ENCODE measurements at regions not wholly inside any gene's neighbourhood (a gene's known extent, or its start where the extent isn't known, plus 50 kb on each side); places are given as distances from the start of the nearest gene placed in this dataset.

GRCh38 chr15:70257047-70257446 is 159.3 kb upstream of the TLE3 start:
- H3K9me3 Mint-ChIP-seq: no peaks in the 10 kb centered on the region
- no peak overlapping the region for H3K27ac Mint-ChIP-seq
- DNase-seq (no peak), ATAC-seq (replicated peaks in 1 of 2) (no peak)
- H3K4me3 Mint-ChIP-seq: no peak overlapping the region
- peaks cover 16% of the 10 kb centered on the region for H3K27me3 Mint-ChIP-seq (ENCODE audit: low read depth)
- H3K4me1 Mint-ChIP-seq (ENCODE audit: low read depth): peaks cover 39% of the 10 kb centered on the region
- no peaks in the 10 kb centered on the region for H3K36me3 Mint-ChIP-seq (ENCODE audit: insufficient read depth in 2 of 2)

GRCh38 chr15:70254311-70254869 is 156.7 kb upstream of the TLE3 start:
- no peak for DNase-seq
- no peak for ATAC-seq (replicated peaks in 1 of 2)
- Mint-ChIP-seq H3K4me1 (ENCODE audit: low read depth) (peaks cover 21% of the 10 kb centered on the region), H3K27ac (no peak overlapping the region), H3K9me3 (no peaks in the 10 kb centered on the region), H3K36me3 (ENCODE audit: insufficient read depth in 2 of 2) (no peaks in the 10 kb centered on the region), H3K4me3 (no peak overlapping the region), H3K27me3 (ENCODE audit: low read depth) (peaks cover 21% of the 10 kb centered on the region)

DNA sequence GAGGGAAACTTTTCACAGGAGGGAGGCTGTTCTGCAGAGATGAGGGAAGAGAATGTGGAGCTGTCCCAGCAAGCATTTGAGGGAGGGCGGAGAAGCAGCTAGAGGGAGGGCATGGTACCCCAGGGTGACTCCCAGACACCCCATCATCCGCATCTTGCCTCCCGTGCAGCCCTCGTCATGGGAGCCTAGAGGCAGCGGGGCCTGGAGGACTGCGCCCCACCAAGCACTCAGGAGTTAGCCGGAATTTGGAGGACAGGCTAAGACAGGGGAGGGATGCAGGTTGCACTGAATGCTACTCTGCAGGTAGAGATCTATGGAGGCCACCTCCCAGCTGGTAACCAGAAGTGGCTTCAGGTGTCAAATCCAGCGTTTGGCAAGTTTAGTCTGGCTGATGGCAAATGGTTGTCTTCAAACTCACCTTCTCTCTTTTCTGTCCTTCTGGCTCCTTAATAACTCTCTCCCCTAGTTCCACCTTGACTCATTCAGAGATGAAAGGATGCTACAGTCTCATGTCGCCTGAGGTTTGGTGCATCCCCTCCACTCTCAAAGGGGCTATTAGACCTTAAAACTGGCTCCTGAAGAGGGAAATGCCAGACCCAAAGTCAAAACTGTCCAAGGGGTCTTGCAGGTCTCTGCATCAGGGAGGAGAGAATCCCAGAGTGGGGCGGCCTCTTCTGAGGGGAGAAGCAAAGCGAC is 155.9 kb upstream of the TLE3 start:
- peaks cover 23% of the 10 kb centered on the region for H3K27me3 Mint-ChIP-seq (ENCODE audit: low read depth)
- no peak overlapping the region for H3K27ac Mint-ChIP-seq
- H3K36me3 Mint-ChIP-seq (ENCODE audit: insufficient read depth in 2 of 2): no peaks in the 10 kb centered on the region
- DNase-seq (no peak), ATAC-seq (replicated peaks in 1 of 2) (no peak)
- H3K4me3 Mint-ChIP-seq: no peak overlapping the region
- H3K4me1 Mint-ChIP-seq (ENCODE audit: low read depth): peaks cover 16% of the 10 kb centered on the region
- H3K9me3 Mint-ChIP-seq: no peaks in the 10 kb centered on the region

DNA sequence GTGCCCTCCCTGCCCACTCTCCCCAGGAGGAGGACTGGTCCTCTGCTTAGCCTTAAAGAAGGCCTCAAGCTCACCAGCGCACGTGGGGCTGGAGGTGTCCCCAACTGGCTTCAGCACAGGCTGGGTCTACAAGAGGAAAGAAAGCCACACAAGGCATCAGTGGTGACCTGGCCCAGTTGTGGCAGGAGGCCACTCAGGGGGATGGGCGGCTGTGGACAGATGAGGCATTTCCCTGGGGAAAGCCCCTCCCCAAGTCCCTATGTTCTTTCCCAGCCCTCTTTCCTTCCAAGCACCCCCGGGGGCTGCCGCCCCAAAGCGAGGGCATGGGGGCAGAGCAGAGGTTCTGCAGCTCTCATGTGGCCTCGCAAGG is 155.2 kb upstream of the TLE3 start:
- Mint-ChIP-seq H3K27me3 (ENCODE audit: low read depth) (peaks cover 27% of the 10 kb centered on the region), H3K4me1 (ENCODE audit: low read depth) (peaks cover 16% of the 10 kb centered on the region), H3K4me3 (no peak overlapping the region), H3K27ac (no peak overlapping the region), H3K9me3 (no peaks in the 10 kb centered on the region), H3K36me3 (ENCODE audit: insufficient read depth in 2 of 2) (no peaks in the 10 kb centered on the region)
- no peak for ATAC-seq (replicated peaks in 1 of 2)
- no peak for DNase-seq

- Mint-ChIP-seq H3K27ac (no peak overlapping the region), H3K36me3 (ENCODE audit: insufficient read depth in 2 of 2) (no peaks in the 10 kb centered on the region), H3K4me3 (no peak overlapping the region), H3K27me3 (ENCODE audit: low read depth) (peaks cover 27% of the 10 kb centered on the region), H3K4me1 (ENCODE audit: low read depth) (peaks cover 16% of the 10 kb centered on the region), H3K9me3 (no peaks in the 10 kb centered on the region)
- ATAC-seq (replicated peaks in 1 of 2) (no peak), DNase-seq (no peak)
Observed at GRCh38 chr15:70252056-70252950, 154.6 kb upstream of the TLE3 start.

GRCh38 chr15:70251246-70251990 is 153.7 kb upstream of the TLE3 start:
- H3K4me1 Mint-ChIP-seq (ENCODE audit: low read depth): peaks cover 24% of the 10 kb centered on the region
- peaks cover 24% of the 10 kb centered on the region for H3K27me3 Mint-ChIP-seq (ENCODE audit: low read depth)
- no peaks in the 10 kb centered on the region for H3K9me3 Mint-ChIP-seq
- ATAC-seq (replicated peaks in 1 of 2) (no peak), DNase-seq (no peak)
- H3K36me3 Mint-ChIP-seq (ENCODE audit: insufficient read depth in 2 of 2): no peaks in the 10 kb centered on the region
- H3K27ac Mint-ChIP-seq: no peak overlapping the region
- H3K4me3 Mint-ChIP-seq: no peak overlapping the region

DNA sequence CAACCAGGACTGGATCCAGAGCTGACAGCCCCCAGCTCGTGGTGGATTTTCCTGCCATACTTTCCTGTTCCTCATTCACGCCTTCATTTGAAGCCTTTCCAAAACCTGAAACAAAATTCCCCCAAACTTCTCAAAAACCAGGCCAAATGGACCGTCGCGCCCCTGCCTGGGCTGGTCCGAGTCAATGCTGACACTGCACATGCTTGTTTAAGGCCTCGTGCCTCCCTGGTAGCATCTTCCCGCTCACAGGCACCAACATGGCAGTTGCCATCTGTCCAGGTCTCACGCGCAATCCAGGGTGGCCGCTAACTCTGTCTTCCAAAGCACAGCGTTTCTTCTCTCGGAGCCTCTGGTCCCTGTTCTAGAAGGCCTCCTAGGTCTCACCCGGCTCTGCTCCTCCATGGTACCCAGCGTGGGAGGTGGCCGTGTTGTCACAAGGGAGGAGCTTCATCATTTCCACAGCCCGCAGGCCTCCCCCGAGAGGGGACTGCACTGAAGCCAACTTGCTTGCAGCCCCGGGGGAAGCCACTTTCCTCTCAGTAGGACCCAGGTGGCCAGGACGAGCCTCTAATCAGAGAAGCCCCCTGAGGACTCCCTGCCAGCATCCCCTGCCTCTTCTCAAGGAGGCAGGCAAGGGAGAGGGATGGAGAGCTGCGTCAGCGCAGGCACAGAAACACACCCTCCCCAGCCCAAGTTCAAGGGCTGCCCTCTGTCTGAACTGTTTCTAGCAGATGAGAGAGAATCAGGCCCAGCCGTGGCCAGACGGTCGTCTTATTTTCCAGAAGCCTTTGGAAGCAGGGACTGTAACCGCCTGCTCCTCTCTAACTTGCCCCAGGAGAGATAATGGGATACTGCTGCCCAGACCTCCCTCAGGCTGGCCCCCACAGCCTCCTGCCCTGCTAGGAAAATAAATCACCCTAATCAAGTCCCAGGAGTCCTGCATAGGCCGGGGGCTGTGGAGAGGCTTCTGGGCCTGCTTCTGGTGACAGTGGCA is 152.8 kb upstream of the TLE3 start:
- Mint-ChIP-seq H3K4me1 (ENCODE audit: low read depth) (peaks cover 28% of the 10 kb centered on the region), H3K27me3 (ENCODE audit: low read depth) (peaks cover 18% of the 10 kb centered on the region), H3K9me3 (no peaks in the 10 kb centered on the region), H3K27ac (no peak overlapping the region), H3K36me3 (ENCODE audit: insufficient read depth in 2 of 2) (no peaks in the 10 kb centered on the region), H3K4me3 (no peak overlapping the region)
- no peak for ATAC-seq (replicated peaks in 1 of 2)
- DNase-seq: no peak

DNA sequence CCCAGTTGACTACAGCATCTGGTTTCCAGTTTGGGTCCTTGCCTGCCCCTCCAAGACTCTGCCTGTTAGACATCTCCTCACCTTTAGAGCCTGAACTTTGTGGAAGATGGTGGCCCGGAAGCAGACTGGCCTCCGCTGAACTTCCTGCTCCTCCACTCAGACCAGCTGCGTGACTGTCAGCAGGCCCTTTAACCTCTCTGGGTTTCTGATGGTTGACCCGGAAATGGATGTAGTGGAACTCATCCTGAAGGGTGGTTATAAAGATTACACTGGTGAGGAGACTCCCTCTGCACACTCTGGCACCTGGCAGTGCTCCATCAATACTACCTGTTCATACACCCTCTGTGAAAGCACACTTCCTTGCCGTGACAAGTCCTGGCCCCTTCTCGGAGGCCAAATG is 151.9 kb upstream of the TLE3 start:
- ATAC-seq (replicated peaks in 1 of 2) (no peak), DNase-seq (no peak)
- Mint-ChIP-seq H3K36me3 (ENCODE audit: insufficient read depth in 2 of 2) (no peaks in the 10 kb centered on the region), H3K27me3 (ENCODE audit: low read depth) (peaks cover 18% of the 10 kb centered on the region), H3K4me1 (ENCODE audit: low read depth) (peaks cover 28% of the 10 kb centered on the region), H3K9me3 (no peaks in the 10 kb centered on the region), H3K27ac (no peak overlapping the region), H3K4me3 (no peak overlapping the region)

GRCh38 chr15:70248116-70249025 is 150.7 kb upstream of the TLE3 start:
- DNase-seq (no peak), ATAC-seq (replicated peaks in 1 of 2) (no peak)
- peaks cover 28% of the 10 kb centered on the region for H3K4me1 Mint-ChIP-seq (ENCODE audit: low read depth)
- no peaks in the 10 kb centered on the region for H3K36me3 Mint-ChIP-seq (ENCODE audit: insufficient read depth in 2 of 2)
- H3K27me3 Mint-ChIP-seq (ENCODE audit: low read depth): peaks cover 22% of the 10 kb centered on the region
- H3K9me3 Mint-ChIP-seq: no peaks in the 10 kb centered on the region
- H3K27ac Mint-ChIP-seq: no peak overlapping the region
- H3K4me3 Mint-ChIP-seq: no peak overlapping the region

DNA sequence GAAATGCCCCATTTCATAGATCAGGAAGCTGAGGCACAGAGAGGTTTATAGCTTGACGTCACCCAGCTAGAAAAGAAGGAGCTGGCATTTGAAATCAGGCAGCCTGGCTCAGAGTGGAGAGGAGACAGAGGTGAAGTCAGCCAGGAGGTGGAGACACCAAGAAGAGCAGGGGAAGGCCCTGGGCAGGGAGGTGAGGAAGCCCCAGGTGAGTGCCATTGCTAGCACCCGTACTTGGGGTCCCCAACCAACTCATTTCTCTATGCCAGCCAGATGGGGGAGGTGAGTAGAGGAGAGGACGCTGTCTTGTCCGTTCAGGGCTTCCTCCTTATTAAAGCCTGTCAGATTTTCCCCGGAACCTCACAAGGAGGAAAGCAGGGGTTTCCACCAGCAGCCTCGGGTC is 149.6 kb upstream of the TLE3 start:
- Mint-ChIP-seq H3K36me3 (ENCODE audit: insufficient read depth in 2 of 2) (no peaks in the 10 kb centered on the region), H3K27me3 (ENCODE audit: low read depth) (peaks cover 22% of the 10 kb centered on the region), H3K27ac (no peak overlapping the region), H3K4me3 (no peak overlapping the region), H3K4me1 (ENCODE audit: low read depth) (peaks cover 38% of the 10 kb centered on the region), H3K9me3 (no peaks in the 10 kb centered on the region)
- ATAC-seq (replicated peaks in 1 of 2) (no peak), DNase-seq (no peak)

DNA sequence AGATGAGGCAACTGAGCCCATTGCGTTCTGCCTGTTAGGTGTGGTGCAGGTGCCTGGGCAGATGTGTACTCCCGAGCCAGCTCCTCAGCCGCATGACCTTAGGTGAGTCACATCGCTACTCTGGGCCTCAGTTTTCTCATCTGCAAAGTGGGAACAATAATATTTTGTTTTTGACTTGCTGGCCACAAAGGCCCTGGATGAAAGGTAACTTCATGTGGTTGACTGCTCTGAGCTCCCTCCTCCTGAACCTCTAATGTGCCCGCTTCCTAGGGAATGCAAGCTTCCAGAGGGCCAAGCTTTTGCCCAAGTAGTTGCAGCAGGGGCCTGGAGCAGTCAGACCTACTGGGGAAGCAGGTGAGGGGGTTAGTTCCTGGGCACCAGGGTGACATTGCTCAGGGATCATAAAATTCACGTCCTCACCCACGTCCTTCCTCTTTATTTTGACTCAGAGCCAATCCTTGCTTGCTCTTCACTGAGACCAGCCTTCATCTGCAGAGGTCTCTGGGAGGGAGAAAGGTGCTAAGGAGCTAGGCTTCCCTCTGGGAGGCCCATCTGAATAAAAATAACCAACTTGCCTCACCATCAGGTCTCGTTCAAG is 149.0 kb upstream of the TLE3 start:
- Mint-ChIP-seq H3K4me1 (ENCODE audit: low read depth) (peaks cover 42% of the 10 kb centered on the region), H3K9me3 (no peaks in the 10 kb centered on the region), H3K36me3 (ENCODE audit: insufficient read depth in 2 of 2) (no peaks in the 10 kb centered on the region), H3K4me3 (no peak overlapping the region), H3K27me3 (ENCODE audit: low read depth) (peaks cover 22% of the 10 kb centered on the region), H3K27ac (no peak overlapping the region)
- DNase-seq (no peak), ATAC-seq (replicated peaks in 1 of 2) (no peak)

Measured in activated T-cell treated with anti-CD3 and anti-CD28 coated beads, Interleukin-2, amount 50 U/mL, for 72 hours (primary cell).